NCI-H2227 treated with DMSO at 0.1 percent for 48 hours (cell line): ENCODE measurements at regions not wholly inside any gene's neighbourhood (a gene's known extent, or its start where the extent isn't known, plus 50 kb on each side); places are given as distances from the start of the nearest gene placed in this dataset.

Experiments
- DNase-seq: peaks from one replicate; lab custom pipeline; 2025; lab: John Stamatoyannopoulos, UW

- DNase-seq, result no peak
These were observed 411.9 kb downstream of the MN1 start for GRCh38 chr22:27389727-27390075.

- no peak for DNase-seq
These were observed 410.3 kb downstream of the MN1 start for GRCh38 chr22:27391092-27391770.

GRCh38 chr22:27393371-27393770 is 408.2 kb downstream of the MN1 start:
- no peak for DNase-seq

- DNase-seq, result no peak
These were observed 406.7 kb downstream of the MN1 start for GRCh38 chr22:27394806-27395404.

- no peak for DNase-seq
These were observed 404.3 kb downstream of the MN1 start for GRCh38 chr22:27397036-27397953.

- DNase-seq, result no peak
These were observed 403.6 kb downstream of the MN1 start for GRCh38 chr22:27397954-27398342.

- peak; percentile 33 for DNase-seq
These were observed 402.4 kb downstream of the MN1 start for GRCh38 chr22:27399161-27399560.

GRCh38 chr22:27400811-27401210 is 400.7 kb downstream of the MN1 start:
- no peak for DNase-seq

GRCh38 chr22:27401321-27401720 is 400.2 kb downstream of the MN1 start:
- DNase-seq, result no peak

- no peak for DNase-seq
These were observed 397.1 kb downstream of the MN1 start for GRCh38 chr22:27404441-27404840.

GRCh38 chr22:27405672-27406388 is 395.7 kb downstream of the MN1 start:
- no peak for DNase-seq

- no peak for DNase-seq
These were observed 395.1 kb downstream of the MN1 start for GRCh38 chr22:27406389-27406861.

GRCh38 chr22:27407369-27407985 is 394.1 kb downstream of the MN1 start:
- DNase-seq, result no peak

- no peak for DNase-seq
These were observed 393.5 kb downstream of the MN1 start for GRCh38 chr22:27408068-27408467.

GRCh38 chr22:27409299-27409698 is 392.3 kb downstream of the MN1 start:
- DNase-seq, result no peak

GRCh38 chr22:27412866-27413445 is 388.6 kb downstream of the MN1 start:
- no peak for DNase-seq

GRCh38 chr22:27413702-27414101 is 387.9 kb downstream of the MN1 start:
- DNase-seq, result no peak

GRCh38 chr22:27416511-27417420 is 384.8 kb downstream of the MN1 start:
- DNase-seq, result no peak

- no peak for DNase-seq
These were observed 384.1 kb downstream of the MN1 start for GRCh38 chr22:27417421-27417814.

- no peak for DNase-seq
These were observed 383.3 kb downstream of the MN1 start for GRCh38 chr22:27418261-27418660.
